Right lung (tissue), 2 donors: ENCODE measurements at regions not wholly inside any gene's neighbourhood (a gene's known extent, or its start where the extent isn't known, plus 50 kb on each side); places are given as distances from the start of the nearest gene placed in this dataset.
"Not testable (repeated sequence)": the region's sequence is repeated elsewhere in the genome, so short reads cannot be mapped to it uniquely, and the experiment has no call there.

Experiments used
- DNase-seq, 2 donors: peaks; one replicate each; pipeline ENCODE4 v3.0.0-alpha.2; 2013

GRCh38 chr4:118410138-118410537, 57.3 kb upstream of the PRSS12 start:
- no peak for DNase-seq

DNA sequence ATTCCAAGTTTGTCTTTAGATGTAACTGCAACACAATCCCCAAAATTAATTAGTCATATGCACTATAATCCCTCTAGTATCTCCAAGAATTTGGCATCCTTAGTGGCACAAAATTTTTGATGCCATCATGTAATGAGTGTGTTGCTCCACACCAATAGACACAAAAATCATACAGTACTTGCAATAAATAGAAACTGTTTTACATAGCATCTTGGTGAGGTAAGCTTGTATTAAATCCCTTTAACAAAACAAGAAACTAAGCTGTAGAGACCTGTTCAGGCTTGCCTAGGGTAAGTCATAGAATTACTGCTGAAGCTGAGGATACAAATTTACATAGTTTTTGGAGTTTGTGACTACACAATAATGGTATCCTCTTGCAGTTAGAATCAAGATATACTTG, 64.5 kb upstream of the PRSS12 start:
- DNase-seq = no peak

DNA sequence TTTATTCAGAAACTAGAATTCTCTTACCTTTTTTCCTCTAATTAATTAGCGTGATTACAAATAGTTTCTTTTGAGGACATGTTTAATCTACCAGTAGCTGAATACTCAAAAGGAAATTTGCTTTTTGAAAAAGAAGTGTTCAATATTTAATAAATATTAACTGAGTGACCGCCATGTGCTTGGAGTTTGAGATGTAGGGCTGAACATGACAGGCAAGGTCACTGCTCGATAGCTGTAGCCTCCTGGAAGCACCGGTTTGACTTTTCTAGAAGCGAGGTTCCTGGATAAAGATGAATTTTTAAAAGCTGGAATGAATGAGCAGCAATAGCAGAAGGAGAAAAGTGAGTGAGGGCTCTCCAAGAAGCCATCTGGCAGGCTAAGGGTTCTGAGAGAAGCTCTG, 65.0 kb upstream of the PRSS12 start:
- DNase-seq = not testable (repeated sequence)

GRCh38 chr4:118418396-118418795, 65.6 kb upstream of the PRSS12 start:
- not testable (repeated sequence) for DNase-seq

GRCh38 chr4:118419626-118420025, 66.8 kb upstream of the PRSS12 start:
- not testable (repeated sequence) for DNase-seq

DNA sequence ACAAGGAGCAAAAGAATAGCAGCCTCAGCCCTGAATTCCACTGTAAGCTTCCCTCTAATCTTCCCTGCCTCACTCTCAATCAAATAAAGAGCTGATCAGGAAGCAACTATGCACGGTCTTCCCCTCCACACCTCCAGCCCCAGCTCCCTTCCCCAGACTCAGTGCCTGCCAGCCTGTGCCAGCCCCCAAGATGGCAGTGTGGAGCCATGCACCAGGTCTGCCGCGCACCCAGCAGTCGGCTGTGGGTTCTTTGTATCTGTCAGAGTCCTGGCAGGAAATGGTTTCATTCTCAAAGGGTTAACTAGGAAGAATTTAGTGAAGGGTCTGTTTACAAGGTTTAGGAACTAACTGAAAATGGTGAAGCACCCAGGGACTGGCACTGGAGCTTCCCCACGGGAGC, 71.3 kb upstream of the PRSS12 start:
- peak; percentile 1 to 7 for DNase-seq

GRCh38 chr4:118428881-118429280, 76.1 kb upstream of the PRSS12 start:
- not testable (repeated sequence) for DNase-seq

- not testable (repeated sequence) for DNase-seq
These were observed 79.6 kb upstream of the PRSS12 start for GRCh38 chr4:118432359-118432758.

DNA sequence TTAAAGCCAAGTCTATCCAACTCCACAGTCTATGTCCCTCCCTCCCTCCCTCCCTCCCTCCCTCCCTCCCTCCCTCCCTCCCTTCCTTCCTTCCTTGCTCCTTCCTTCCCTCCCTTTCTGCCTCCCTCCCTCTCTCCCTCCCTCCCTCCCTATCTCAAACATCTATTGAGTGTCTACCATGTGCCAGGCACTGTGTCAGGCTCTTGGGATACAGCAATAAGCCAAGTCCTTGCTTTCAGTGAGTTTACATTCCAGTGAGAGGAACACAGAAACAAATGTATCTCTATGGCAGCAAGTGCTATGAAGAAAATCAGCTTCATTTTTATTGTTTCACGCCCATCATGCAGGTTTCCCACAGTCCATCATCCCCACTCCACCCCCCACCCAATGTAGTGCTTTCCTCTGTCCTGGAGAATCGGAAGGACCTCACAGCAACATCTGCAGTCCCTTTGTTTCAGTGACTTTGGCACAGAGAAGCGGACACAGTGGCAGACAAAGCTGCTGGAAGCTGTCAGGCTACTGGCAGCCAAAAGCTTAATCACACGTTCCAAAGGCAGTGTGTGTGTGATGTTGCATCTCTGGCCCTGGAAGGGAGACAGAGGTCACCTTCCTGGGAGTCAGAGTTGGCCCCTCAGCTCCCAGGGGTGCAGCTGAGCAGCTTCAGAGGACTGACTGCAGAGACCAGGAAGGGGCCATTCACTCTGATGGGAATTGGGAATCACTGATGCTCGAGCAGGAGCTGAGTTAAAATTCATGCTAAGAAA, 81.0 kb upstream of the PRSS12 start:
- DNase-seq = peak; percentile 0 to 4

GRCh38 chr4:118435415-118435814, 82.6 kb upstream of the PRSS12 start:
- not testable (repeated sequence) for DNase-seq

- not testable (repeated sequence) for DNase-seq
These were observed 89.5 kb upstream of the PRSS12 start for GRCh38 chr4:118442115-118442837.

- not testable (repeated sequence) for DNase-seq
These were observed 94.6 kb upstream of the PRSS12 start for GRCh38 chr4:118447397-118447796.

DNA sequence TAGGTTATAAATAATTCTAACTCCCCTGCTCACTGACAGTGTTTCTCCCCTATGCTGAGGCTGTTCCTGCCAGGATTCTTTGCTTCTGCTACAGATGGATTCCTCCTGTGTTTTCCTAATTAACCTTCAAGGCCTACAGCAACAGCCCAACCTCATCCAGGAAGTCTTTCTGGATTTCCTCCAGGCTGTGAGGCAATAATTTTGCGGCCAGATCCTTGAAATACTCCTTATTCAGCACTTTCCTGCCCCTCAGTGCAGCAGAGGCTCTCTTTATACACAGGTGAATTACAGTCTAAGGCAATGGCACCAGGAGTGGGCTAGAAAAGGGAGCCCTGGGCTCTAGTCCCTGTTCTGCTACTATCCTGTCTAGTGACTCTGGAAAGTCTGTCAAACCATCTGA, 102.1 kb upstream of the PRSS12 start:
- DNase-seq = not testable (repeated sequence)

- not testable (repeated sequence) for DNase-seq
These were observed 108.6 kb upstream of the PRSS12 start for GRCh38 chr4:118461435-118461834.

DNA sequence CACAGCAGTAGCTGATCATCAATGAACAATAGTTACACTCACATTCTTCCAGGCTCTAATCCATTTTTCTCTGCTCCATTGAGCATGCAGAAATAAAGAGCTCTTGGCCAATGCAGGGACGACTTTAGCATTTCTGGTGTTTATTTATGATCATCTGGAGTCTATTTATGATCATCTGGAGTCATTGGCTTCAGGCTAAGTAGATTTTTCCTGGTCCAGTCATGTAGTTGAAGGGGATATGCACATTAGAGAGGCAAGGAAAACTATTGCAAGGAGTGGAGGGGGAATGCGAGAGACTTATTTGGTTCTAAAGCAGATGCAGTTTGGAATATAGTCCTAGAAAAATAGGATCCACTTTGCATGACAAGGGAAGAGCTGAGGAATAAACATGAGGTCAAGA, 113.0 kb upstream of the PRSS12 start:
- DNase-seq = not testable (repeated sequence)

DNA sequence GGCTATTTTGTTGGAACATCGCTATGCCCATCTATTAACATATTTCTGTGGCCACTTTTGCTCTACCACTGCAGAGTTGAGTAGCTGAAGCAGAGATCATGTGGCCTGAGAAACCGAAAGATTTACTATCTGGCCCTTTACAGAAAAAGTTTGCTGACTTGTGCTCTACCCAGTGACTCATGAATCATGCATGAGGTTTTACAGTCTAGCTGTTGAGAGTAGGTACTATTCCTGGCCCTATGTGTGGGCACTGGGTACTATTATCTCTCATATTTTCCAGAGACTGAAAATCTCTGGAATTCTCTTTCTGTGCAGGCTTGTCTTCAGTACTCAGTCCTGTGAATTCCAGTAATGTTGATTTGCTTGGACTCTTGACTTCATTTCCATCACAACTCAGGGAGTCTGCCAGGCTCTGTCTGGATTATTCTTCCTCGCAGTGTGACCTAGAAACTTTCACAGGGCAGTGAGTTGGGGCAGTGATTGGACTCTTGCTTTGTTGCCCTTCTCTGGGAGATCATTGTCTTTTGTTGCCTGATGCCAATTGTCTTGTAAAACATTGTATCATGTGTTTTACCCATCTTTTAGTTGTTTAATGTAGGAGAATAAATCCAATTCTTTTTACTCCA, 121.3 kb upstream of the PRSS12 start:
- not testable (repeated sequence) for DNase-seq

DNA sequence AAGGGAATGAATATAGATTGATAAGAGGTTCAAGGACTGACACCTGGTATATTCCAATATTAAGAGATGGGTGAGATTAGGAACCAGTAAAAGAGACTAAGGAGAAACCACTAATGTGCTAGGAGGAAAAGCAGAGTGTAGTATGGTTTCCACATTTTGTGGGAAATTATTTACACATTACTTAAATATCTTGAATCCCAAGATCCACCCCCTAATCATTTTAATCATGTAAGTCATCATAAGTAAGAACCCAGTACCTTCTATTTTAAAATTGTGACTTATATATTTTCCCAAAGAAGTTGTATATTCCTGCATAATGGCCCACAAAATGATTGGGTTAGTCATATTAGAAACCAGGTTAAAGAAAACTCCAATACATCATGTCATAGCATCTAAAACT, 122.0 kb upstream of the PRSS12 start:
- not testable (repeated sequence) for DNase-seq

GRCh38 chr4:118475901-118476300, 123.1 kb upstream of the PRSS12 start:
- DNase-seq = not testable (repeated sequence)

GRCh38 chr4:118477826-118478225, 125.0 kb upstream of the PRSS12 start:
- DNase-seq = not testable (repeated sequence)

- DNase-seq = not testable (repeated sequence)
These were observed 133.1 kb upstream of the PRSS12 start for GRCh38 chr4:118485801-118486314.

DNA sequence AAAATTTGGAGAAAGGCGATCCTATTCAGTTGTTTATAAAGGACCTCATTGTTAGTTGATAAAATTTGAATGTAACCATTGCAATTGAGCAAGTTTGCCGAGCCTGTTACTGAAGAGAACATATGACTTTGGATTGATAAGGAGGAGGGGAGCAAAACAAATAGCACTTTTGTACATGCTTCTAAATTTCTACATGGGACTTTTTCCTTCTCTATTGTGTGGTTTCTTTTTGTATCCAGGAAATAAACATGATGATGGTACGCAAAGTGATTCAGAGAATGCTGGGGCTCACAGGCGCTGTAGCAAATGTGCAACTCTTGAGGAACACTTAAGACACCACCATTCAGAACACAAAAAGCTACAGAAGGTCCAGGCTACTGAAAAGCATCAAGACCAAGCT, 140.2 kb upstream of the PRSS12 start:
- DNase-seq = not testable (repeated sequence)

DNA sequence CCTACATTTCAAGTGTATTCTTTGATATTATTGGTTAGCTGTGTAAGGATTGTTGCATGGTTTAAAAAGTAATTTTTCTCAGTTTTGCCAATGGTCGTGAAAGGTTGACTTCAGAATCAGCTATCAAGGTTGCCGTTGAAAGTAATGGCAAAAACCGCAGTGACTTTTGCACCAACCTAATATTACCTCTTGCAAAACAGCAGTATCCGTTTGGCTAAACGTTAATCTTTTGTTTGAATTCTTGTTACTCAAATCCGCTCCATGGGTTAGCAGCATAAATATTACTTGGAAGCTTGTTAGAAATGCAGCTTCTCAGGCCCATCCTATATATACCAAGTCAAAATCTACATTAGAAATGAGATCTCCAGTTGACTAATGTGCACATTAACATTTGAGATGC, 141.6 kb upstream of the PRSS12 start:
- not testable (repeated sequence) for DNase-seq
